ENCODE measurements at regions not wholly inside any gene's neighbourhood (a gene's known extent, or its start where the extent isn't known, plus 50 kb on each side); places are given as distances from the start of the nearest gene placed in this dataset.

GRCh38 chr2:9142551-9143263, 63.9 kb upstream of the ASAP2 start:
- FAIRE-seq (peak; percentile 54), ATAC-seq (peak; percentile 94), DNase-seq (ENCODE audit: low read depth, low spot score) (no peak)
- Histone ChIP-seq H4K20me1 (ENCODE audit: control insufficient read depth, insufficient read depth) (no peaks in the 10 kb centered on the region), H3K9ac (ENCODE audit: control insufficient read depth, insufficient read depth, low read length) (no peak overlapping the region), H3K27ac (ENCODE audit: control insufficient read depth, insufficient read depth) (no peak overlapping the region), H2AFZ (ENCODE audit: control insufficient read depth, low read depth, low read length) (peak overlapping the region; percentile 70; the same call in 1 of the 2 replicates), H3K27me3 (replicated peaks in 1 of 2; ENCODE audit: control insufficient read depth in 2 of 2, insufficient read depth in 2 of 2, low read length in 1 of 2) (no peaks in the 10 kb centered on the region; a peak in 1 of 4 replicates), H3K9me3 (replicated peaks; ENCODE audit: control insufficient read depth, insufficient read depth, low read length) (no peaks in the 10 kb centered on the region), H3K4me1 (ENCODE audit: control insufficient read depth, insufficient read depth, low read length) (no peaks in the 10 kb centered on the region), H3K36me3 (ENCODE audit: control insufficient read depth in 2 of 2, insufficient read depth in 2 of 2, low read length in 1 of 2) (no peaks in the 10 kb centered on the region), H3K4me3 (no peak overlapping the region; the same call in 1 of the 2 replicates), H3K4me2 (ENCODE audit: control insufficient read depth, insufficient read depth) (peak overlapping the region; percentile 74), H3K79me2 (ENCODE audit: control insufficient read depth, insufficient read depth, low read length) (no peaks in the 10 kb centered on the region)
- in situ Hi-C loops (cut with MboI) (loop anchor here (5.0 kb wide), 1 partner anchor 230 kb away; no protein-coding TSS in a partner anchor), intact Hi-C loops (cut with micrococcal nuclease; ENCODE audit: unreplicated experiment) (loop anchor here (1.0 to 10.0 kb wide), 4 partner anchors 65 to 229 kb away; partner anchors contain the start of genes ASAP2 and MBOAT2)
- ChIA-PET POLR2A (interaction anchor here (0.6 to 1.1 kb wide), 2 partner anchors 331 to 1384 kb away, joined by 3 to 7 read pairs; no protein-coding TSS in a partner anchor), RAD21 (ENCODE audit: unreplicated experiment) (interaction anchor here (0.5 to 2.5 kb wide), 8 partner anchors 187 to 765 kb away, joined by 3 to 15 read pairs (median 4); no protein-coding TSS in a partner anchor), CTCF (interaction anchor here (0.7 to 6.7 kb wide), 21 partner anchors 32 to 619 kb away, joined by 3 to 98 read pairs (median 3); no protein-coding TSS in a partner anchor), SMC1A (ENCODE audit: uncharacterized antibody, unreplicated experiment) (interaction anchor here (0.7 to 1.4 kb wide), 11 partner anchors 37 to 456 kb away, joined by 3 to 4 read pairs (median 3); no protein-coding TSS in a partner anchor)
- 12% methylated on average over 39 of the region's 40 CpGs for WGBS (ENCODE audit: insufficient coverage, insufficient replicate concordance, low lambda C conversion rate, missing lambda C conversion rate)
- BruUV-seq (replicated peaks): no TSS peak
- TF ChIP-seq SMARCA5 (IDR thresholded peaks at IDR 0.05) (peak; percentile 57; the same call in 1 of the 2 replicates), RB1 (IDR thresholded peaks at IDR 0.05; ENCODE audit: borderline replicate concordance) (peak; percentile 73; the same call in 1 of the 2 replicates), RAD21 (IDR thresholded peaks at IDR 0.05; ENCODE audit: insufficient read depth, low read depth, low read length) (peak; percentile 90), BACH1 (IDR thresholded peaks at IDR 0.05; ENCODE audit: borderline replicate concordance) (0 out of 2 replicates have a peak, but pooled peaks have one; percentile 26), LARP7 (IDR thresholded peaks at IDR 0.05) (0 out of 2 replicates have a peak, but pooled peaks have one; percentile 33), BHLHE40 (IDR thresholded peaks at IDR 0.05; ENCODE audit: borderline replicate concordance in 1 of 2, low read depth in 2 of 2, low read length in 1 of 2) (peak; percentile 36 to 42; a peak in 1 of 4 replicates), IKZF1 (conservative IDR thresholded peaks at IDR 0.05) (peak; percentile 26), YY1 (IDR thresholded peaks at IDR 0.05; ENCODE audit: low read depth, low read length) (peak; percentile 66), SP1 (IDR thresholded peaks at IDR 0.05; ENCODE audit: low read depth, low read length) (no peak), SMC3 (IDR thresholded peaks at IDR 0.05; ENCODE audit: borderline replicate concordance, low read length) (peak; percentile 91), SMAD5 (IDR thresholded peaks at IDR 0.05; ENCODE audit: low read depth) (no peak), ZNF592 (IDR thresholded peaks at IDR 0.05) (peak; percentile 74; the same call in 1 of the 2 replicates), ATF7 (IDR thresholded peaks at IDR 0.05; ENCODE audit: low read depth) (no peak)
- TF ChIP-seq, protein P1, sequence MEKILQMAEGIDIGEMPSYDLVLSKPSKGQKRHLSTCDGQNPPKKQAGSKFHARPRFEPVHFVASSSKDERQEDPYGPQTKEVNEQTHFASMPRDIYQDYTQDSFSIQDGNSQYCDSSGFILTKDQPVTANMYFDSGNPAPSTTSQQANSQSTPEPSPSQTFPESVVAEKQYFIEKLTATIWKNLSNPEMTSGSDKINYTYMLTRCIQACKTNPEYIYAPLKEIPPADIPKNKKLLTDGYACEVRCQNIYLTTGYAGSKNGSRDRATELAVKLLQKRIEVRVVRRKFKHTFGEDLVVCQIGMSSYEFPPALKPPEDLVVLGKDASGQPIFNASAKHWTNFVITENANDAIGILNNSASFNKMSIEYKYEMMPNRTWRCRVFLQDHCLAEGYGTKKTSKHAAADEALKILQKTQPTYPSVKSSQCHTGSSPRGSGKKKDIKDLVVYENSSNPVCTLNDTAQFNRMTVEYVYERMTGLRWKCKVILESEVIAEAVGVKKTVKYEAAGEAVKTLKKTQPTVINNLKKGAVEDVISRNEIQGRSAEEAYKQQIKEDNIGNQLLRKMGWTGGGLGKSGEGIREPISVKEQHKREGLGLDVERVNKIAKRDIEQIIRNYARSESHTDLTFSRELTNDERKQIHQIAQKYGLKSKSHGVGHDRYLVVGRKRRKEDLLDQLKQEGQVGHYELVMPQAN (conservative IDR thresholded peaks at IDR 0.05): no peak
- TF ChIP-seq, protein P2, sequence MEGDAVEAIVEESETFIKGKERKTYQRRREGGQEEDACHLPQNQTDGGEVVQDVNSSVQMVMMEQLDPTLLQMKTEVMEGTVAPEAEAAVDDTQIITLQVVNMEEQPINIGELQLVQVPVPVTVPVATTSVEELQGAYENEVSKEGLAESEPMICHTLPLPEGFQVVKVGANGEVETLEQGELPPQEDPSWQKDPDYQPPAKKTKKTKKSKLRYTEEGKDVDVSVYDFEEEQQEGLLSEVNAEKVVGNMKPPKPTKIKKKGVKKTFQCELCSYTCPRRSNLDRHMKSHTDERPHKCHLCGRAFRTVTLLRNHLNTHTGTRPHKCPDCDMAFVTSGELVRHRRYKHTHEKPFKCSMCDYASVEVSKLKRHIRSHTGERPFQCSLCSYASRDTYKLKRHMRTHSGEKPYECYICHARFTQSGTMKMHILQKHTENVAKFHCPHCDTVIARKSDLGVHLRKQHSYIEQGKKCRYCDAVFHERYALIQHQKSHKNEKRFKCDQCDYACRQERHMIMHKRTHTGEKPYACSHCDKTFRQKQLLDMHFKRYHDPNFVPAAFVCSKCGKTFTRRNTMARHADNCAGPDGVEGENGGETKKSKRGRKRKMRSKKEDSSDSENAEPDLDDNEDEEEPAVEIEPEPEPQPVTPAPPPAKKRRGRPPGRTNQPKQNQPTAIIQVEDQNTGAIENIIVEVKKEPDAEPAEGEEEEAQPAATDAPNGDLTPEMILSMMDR (IDR thresholded peaks at IDR 0.05 in 2 of 3, conservative IDR thresholded peaks at IDR 0.05 in 1 of 3; ENCODE audit: control insufficient read depth in 2 of 3, extremely low read depth in 1 of 3, insufficient read depth in 1 of 3, low read depth in 3 of 3, low read length in 3 of 3): peak; percentile 90 to 98 (median 96)
